GM23338 (cell line): ENCODE measurements at regions not wholly inside any gene's neighbourhood (a gene's known extent, or its start where the extent isn't known, plus 50 kb on each side); places are given as distances from the start of the nearest gene placed in this dataset.

Experiments used
- ATAC-seq: fragments of 200-7000 bp; cut with Tn5 transposase; 3 replicates; pipeline ENCODE4 v1.9.1; 2020
- DNase-seq: peaks from one replicate; pipeline ENCODE4 v3.0.0-alpha.2; 2015; ENCODE audit warnings: low spot score
- H2AFZ ChIP-seq: fragments of 200-600 bp; sonication (generic); 2 replicates; pipeline ENCODE4 v1.8.0; 2016; ENCODE audit warnings: antibody characterized with exemption, mild to moderate bottlenecking, moderate library complexity
- H3F3A ChIP-seq: fragments of 200-600 bp; sonication (generic); replicated peaks from 2 replicates; pipeline ENCODE4 v1.8.0; 2017; ENCODE audit warnings: antibody characterized with exemption, mixed run types, low read depth
- H3K27ac ChIP-seq: fragments of 200-600 bp; sonication (generic); 2 replicates; pipeline ENCODE4 v1.6.1; 2016; ENCODE audit warnings: low read depth
- H3K27me3 ChIP-seq: fragments of 200-600 bp; sonication (generic); 2 replicates; pipeline ENCODE4 v1.8.0; 2016; ENCODE audit warnings: mild to moderate bottlenecking, mixed run types, moderate library complexity; ENCODE audit not compliant: insufficient read depth
- H3K36me3 ChIP-seq: fragments of 200-600 bp; sonication (generic); 2 replicates; pipeline ENCODE4 v1.8.0; 2016; ENCODE audit warnings: mild to moderate bottlenecking; ENCODE audit not compliant: insufficient read depth
- H3K4me1 ChIP-seq: fragments of 200-600 bp; sonication (generic); 2 replicates; pipeline ENCODE4 v1.8.0; 2016; ENCODE audit warnings: mild to moderate bottlenecking, moderate library complexity; ENCODE audit not compliant: insufficient read depth
- H3K4me2 ChIP-seq: fragments of 200-600 bp; sonication (generic); 2 replicates; pipeline ENCODE4 v1.7.1; 2017; ENCODE audit warnings: mixed run types
- H3K4me3 ChIP-seq: fragments of 200-600 bp; sonication (generic); 2 replicates; pipeline ENCODE4 v1.6.1; 2016; ENCODE audit warnings: mixed run types
- H3K79me2 ChIP-seq: fragments of 200-600 bp; sonication (generic); replicated peaks from 2 replicates; pipeline ENCODE4 v1.8.0; 2017; ENCODE audit warnings: mild to moderate bottlenecking; ENCODE audit not compliant: insufficient read depth
- H3K9me2 ChIP-seq: fragments of 200-600 bp; sonication (generic); 2 replicates; pipeline ENCODE4 v1.8.0; 2017; ENCODE audit not compliant: insufficient read depth
- H4K20me1 ChIP-seq: fragments of 200-600 bp; sonication (generic); replicated peaks from 2 replicates; pipeline ENCODE4 v1.8.0; 2017; ENCODE audit warnings: mild to moderate bottlenecking; ENCODE audit not compliant: insufficient read depth
- H3K27ac Mint-ChIP-seq: 2 replicates; pipeline ENCODE4 v1.8.0; 2020; ENCODE audit warnings: inconsistent platforms, mild to moderate bottlenecking, moderate library complexity, mixed read lengths
- H3K27me3 Mint-ChIP-seq: 3 replicates; pipeline ENCODE4 v1.8.0; 2022; ENCODE audit warnings: low read depth, mild to moderate bottlenecking, moderate library complexity, mixed read lengths, inconsistent platforms; ENCODE audit not compliant: insufficient read depth, poor library complexity
- H3K36me3 Mint-ChIP-seq: 3 replicates; pipeline ENCODE4 v1.8.0; 2021; ENCODE audit warnings: low read depth, mild to moderate bottlenecking, inconsistent platforms, moderate library complexity, mixed read lengths
- H3K4me1 Mint-ChIP-seq: 3 replicates; pipeline ENCODE4 v1.8.0; 2020; ENCODE audit warnings: mild to moderate bottlenecking, inconsistent platforms, mixed read lengths
- H3K4me3 Mint-ChIP-seq: 3 replicates; pipeline ENCODE4 v1.8.0; 2021; ENCODE audit warnings: moderate library complexity, mild to moderate bottlenecking, inconsistent platforms, mixed read lengths
- H3K9me3 Mint-ChIP-seq: 3 replicates; pipeline ENCODE4 v1.8.0; 2020; ENCODE audit warnings: moderate library complexity, mild to moderate bottlenecking, inconsistent platforms, mixed read lengths
- CREB1 ChIP-seq: fragments of 250-450 bp; sonication (Bioruptor Pico); IDR thresholded peaks from 2 replicates; pipeline ENCODE4 v1.5.0; 2020; ENCODE audit warnings: low read depth, mild to moderate bottlenecking, moderate library complexity
- JUNB ChIP-seq: IDR thresholded peaks from one replicate; pipeline ENCODE4 v1.6.1; 2016; ENCODE audit warnings: antibody characterized with exemption; ENCODE audit not compliant: unreplicated experiment
- POLR2AphosphoS5 ChIP-seq: IDR thresholded peaks from 2 replicates; pipeline ENCODE4 v1.6.1; 2016; ENCODE audit warnings: antibody characterized with exemption, low read depth
- ZNF114 ChIP-seq: fragments of 250-450 bp; sonication (Bioruptor Pico); IDR thresholded peaks from 2 replicates; pipeline ENCODE4 v1.5.0; 2020; ENCODE audit warnings: mild to moderate bottlenecking, moderate library complexity
- TF ChIP-seq, protein P1 (sequence below): fragments of 250-450 bp; sonication (Bioruptor Pico); IDR thresholded peaks from 2 replicates; pipeline ENCODE4 v1.5.0; 2020; ENCODE audit warnings: mild to moderate bottlenecking, moderate library complexity
- TF ChIP-seq, protein P2 (sequence below), 2 experiments: fragments of 200-600 bp in 1 of 2; sonication (generic) in 1 of 2; conservative IDR thresholded peaks; 2 replicates each; pipeline versions ENCODE4 v1.5.1 to v1.6.1; 2016 to 2017; ENCODE audit warnings: antibody characterized with exemption in 2 of 2, low read depth in 2 of 2, mild to moderate bottlenecking in 2 of 2, moderate library complexity in 1 of 2

DNA sequence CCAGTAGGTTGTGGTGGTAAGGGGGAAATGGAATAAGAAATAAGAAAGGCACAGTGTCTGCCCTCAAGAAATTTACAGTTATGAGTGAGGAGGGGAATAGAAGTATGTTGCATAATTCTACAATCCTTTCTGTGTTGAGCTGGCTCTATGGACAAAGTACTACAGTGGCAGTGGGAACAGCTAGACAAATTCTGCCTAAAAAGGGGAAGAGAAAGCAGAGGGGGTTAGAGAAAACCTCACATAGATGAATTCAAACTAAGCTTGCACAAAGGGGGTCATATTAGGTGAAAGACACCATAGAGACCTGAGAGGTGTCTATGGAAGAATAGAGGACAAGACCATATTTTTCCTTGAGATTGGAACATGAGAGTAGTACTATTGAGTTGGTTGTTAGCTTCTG lies 146.9 kb upstream of the VGLL2 start:
- Histone ChIP-seq H3K4me2 (no peak overlapping the region), H3F3A (no peaks in the 10 kb centered on the region), H3K79me2 (no peaks in the 10 kb centered on the region), H3K27ac (no peak overlapping the region), H3K36me3 (no peaks in the 10 kb centered on the region), H3K9me2 (no peaks in the 10 kb centered on the region), H3K4me3 (no peak overlapping the region), H4K20me1 (no peaks in the 10 kb centered on the region), H3K4me1 (peaks cover 4% of the 10 kb centered on the region; the same call in 1 of the 2 replicates), H2AFZ (no peak overlapping the region), H3K27me3 (no peaks in the 10 kb centered on the region)
- H3K27ac Mint-ChIP-seq: no peak overlapping the region
- H3K36me3 Mint-ChIP-seq: no peaks in the 10 kb centered on the region
- no peak overlapping the region for H3K4me3 Mint-ChIP-seq
- no peak for ATAC-seq
- TF ChIP-seq CREB1 (CRISPR knock-in tag): no peak
- no peak for TF ChIP-seq POLR2AphosphoS5
- TF ChIP-seq, protein P1, sequence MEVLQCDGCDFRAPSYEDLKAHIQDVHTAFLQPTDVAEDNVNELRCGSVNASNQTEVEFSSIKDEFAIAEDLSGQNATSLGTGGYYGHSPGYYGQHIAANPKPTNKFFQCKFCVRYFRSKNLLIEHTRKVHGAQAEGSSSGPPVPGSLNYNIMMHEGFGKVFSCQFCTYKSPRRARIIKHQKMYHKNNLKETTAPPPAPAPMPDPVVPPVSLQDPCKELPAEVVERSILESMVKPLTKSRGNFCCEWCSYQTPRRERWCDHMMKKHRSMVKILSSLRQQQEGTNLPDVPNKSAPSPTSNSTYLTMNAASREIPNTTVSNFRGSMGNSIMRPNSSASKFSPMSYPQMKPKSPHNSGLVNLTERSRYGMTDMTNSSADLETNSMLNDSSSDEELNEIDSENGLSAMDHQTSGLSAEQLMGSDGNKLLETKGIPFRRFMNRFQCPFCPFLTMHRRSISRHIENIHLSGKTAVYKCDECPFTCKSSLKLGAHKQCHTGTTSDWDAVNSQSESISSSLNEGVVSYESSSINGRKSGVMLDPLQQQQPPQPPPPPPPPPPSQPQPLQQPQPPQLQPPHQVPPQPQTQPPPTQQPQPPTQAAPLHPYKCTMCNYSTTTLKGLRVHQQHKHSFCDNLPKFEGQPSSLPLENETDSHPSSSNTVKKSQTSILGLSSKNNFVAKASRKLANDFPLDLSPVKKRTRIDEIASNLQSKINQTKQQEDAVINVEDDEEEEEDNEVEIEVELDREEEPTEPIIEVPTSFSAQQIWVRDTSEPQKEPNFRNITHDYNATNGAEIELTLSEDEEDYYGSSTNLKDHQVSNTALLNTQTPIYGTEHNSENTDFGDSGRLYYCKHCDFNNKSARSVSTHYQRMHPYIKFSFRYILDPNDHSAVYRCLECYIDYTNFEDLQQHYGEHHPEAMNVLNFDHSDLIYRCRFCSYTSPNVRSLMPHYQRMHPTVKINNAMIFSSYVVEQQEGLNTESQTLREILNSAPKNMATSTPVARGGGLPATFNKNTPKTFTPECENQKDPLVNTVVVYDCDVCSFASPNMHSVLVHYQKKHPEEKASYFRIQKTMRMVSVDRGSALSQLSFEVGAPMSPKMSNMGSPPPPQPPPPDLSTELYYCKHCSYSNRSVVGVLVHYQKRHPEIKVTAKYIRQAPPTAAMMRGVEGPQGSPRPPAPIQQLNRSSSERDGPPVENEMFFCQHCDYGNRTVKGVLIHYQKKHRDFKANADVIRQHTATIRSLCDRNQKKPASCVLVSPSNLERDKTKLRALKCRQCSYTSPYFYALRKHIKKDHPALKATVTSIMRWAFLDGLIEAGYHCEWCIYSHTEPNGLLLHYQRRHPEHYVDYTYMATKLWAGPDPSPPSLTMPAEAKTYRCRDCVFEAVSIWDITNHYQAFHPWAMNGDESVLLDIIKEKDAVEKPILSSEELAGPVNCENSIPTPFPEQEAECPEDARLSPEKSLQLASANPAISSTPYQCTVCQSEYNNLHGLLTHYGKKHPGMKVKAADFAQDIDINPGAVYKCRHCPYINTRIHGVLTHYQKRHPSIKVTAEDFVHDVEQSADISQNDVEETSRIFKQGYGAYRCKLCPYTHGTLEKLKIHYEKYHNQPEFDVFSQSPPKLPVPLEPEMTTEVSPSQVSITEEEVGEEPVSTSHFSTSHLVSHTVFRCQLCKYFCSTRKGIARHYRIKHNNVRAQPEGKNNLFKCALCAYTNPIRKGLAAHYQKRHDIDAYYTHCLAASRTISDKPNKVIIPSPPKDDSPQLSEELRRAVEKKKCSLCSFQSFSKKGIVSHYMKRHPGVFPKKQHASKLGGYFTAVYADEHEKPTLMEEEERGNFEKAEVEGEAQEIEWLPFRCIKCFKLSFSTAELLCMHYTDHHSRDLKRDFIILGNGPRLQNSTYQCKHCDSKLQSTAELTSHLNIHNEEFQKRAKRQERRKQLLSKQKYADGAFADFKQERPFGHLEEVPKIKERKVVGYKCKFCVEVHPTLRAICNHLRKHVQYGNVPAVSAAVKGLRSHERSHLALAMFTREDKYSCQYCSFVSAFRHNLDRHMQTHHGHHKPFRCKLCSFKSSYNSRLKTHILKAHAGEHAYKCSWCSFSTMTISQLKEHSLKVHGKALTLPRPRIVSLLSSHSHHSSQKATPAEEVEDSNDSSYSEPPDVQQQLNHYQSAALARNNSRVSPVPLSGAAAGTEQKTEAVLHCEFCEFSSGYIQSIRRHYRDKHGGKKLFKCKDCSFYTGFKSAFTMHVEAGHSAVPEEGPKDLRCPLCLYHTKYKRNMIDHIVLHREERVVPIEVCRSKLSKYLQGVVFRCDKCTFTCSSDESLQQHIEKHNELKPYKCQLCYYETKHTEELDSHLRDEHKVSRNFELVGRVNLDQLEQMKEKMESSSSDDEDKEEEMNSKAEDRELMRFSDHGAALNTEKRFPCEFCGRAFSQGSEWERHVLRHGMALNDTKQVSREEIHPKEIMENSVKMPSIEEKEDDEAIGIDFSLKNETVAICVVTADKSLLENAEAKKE (CRISPR knock-in tag): no peak
- TF ChIP-seq JUNB: no peak
- no peak for TF ChIP-seq ZNF114 (CRISPR knock-in tag)
- TF ChIP-seq, protein P2, sequence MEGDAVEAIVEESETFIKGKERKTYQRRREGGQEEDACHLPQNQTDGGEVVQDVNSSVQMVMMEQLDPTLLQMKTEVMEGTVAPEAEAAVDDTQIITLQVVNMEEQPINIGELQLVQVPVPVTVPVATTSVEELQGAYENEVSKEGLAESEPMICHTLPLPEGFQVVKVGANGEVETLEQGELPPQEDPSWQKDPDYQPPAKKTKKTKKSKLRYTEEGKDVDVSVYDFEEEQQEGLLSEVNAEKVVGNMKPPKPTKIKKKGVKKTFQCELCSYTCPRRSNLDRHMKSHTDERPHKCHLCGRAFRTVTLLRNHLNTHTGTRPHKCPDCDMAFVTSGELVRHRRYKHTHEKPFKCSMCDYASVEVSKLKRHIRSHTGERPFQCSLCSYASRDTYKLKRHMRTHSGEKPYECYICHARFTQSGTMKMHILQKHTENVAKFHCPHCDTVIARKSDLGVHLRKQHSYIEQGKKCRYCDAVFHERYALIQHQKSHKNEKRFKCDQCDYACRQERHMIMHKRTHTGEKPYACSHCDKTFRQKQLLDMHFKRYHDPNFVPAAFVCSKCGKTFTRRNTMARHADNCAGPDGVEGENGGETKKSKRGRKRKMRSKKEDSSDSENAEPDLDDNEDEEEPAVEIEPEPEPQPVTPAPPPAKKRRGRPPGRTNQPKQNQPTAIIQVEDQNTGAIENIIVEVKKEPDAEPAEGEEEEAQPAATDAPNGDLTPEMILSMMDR (conservative IDR thresholded peaks at IDR 0.05; ENCODE audit: low read depth in 2 of 2): no peak
- no peaks in the 10 kb centered on the region; the same call in 2 of the 3 replicates for H3K9me3 Mint-ChIP-seq
- H3K27me3 Mint-ChIP-seq: no peaks in the 10 kb centered on the region
- H3K4me1 Mint-ChIP-seq: peaks cover 4% of the 10 kb centered on the region; the same call in 2 of the 3 replicates
- no peak for DNase-seq
